Body of pancreas (tissue), 4 donors: ENCODE measurements at regions not wholly inside any gene's neighbourhood (a gene's known extent, or its start where the extent isn't known, plus 50 kb on each side); places are given as distances from the start of the nearest gene placed in this dataset.

ENCODE experiments used
- POLR2A ChIP-seq, 3 donors: fragments of 450-650 bp; IDR thresholded peaks; one replicate each; pipeline ENCODE4 v1.6.1; 2016; ENCODE audit warnings: antibody characterized with exemption in 3 of 3, mild to moderate bottlenecking in 2 of 3
- TF ChIP-seq, protein P1 (sequence below), 7 experiments: fragments of 450-650 bp in 4 of 7; fragments of 200-600 bp in 3 of 7; sonication (generic) in 3 of 7; IDR thresholded peaks; one replicate each; pipeline ENCODE4 v1.5.1; 2016 to 2019; ENCODE audit warnings: antibody characterized with exemption in 7 of 7

DNA sequence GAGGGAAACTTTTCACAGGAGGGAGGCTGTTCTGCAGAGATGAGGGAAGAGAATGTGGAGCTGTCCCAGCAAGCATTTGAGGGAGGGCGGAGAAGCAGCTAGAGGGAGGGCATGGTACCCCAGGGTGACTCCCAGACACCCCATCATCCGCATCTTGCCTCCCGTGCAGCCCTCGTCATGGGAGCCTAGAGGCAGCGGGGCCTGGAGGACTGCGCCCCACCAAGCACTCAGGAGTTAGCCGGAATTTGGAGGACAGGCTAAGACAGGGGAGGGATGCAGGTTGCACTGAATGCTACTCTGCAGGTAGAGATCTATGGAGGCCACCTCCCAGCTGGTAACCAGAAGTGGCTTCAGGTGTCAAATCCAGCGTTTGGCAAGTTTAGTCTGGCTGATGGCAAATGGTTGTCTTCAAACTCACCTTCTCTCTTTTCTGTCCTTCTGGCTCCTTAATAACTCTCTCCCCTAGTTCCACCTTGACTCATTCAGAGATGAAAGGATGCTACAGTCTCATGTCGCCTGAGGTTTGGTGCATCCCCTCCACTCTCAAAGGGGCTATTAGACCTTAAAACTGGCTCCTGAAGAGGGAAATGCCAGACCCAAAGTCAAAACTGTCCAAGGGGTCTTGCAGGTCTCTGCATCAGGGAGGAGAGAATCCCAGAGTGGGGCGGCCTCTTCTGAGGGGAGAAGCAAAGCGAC is 155.9 kb upstream of the TLE3 start:
- TF ChIP-seq, protein P1, sequence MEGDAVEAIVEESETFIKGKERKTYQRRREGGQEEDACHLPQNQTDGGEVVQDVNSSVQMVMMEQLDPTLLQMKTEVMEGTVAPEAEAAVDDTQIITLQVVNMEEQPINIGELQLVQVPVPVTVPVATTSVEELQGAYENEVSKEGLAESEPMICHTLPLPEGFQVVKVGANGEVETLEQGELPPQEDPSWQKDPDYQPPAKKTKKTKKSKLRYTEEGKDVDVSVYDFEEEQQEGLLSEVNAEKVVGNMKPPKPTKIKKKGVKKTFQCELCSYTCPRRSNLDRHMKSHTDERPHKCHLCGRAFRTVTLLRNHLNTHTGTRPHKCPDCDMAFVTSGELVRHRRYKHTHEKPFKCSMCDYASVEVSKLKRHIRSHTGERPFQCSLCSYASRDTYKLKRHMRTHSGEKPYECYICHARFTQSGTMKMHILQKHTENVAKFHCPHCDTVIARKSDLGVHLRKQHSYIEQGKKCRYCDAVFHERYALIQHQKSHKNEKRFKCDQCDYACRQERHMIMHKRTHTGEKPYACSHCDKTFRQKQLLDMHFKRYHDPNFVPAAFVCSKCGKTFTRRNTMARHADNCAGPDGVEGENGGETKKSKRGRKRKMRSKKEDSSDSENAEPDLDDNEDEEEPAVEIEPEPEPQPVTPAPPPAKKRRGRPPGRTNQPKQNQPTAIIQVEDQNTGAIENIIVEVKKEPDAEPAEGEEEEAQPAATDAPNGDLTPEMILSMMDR (IDR thresholded peaks at IDR 0.05), result no peak
- no peak for TF ChIP-seq POLR2A (IDR thresholded peaks at IDR 0.05)
